ENCODE measurements at regions not wholly inside any gene's neighbourhood (a gene's known extent, or its start where the extent isn't known, plus 50 kb on each side); places are given as distances from the start of the nearest gene placed in this dataset.

GRCh38 chr21:23706431-23706830 lies 1900.8 kb downstream of the MRPL39 start (continued):
- TF ChIP-seq CHD7 (IDR thresholded peaks at IDR 0.05; ENCODE audit: insufficient replicate concordance, low read length), result no peak
- TF ChIP-seq ASH2L (IDR thresholded peaks at IDR 0.05; ENCODE audit: low read length), result no peak
- no peak for TF ChIP-seq GTF2F1 (IDR thresholded peaks at IDR 0.05; ENCODE audit: borderline replicate concordance, low read depth, low read length)
- no peak for TF ChIP-seq SUZ12 (IDR thresholded peaks at IDR 0.05; ENCODE audit: low read length)
- no peak for TF ChIP-seq YY1 (IDR thresholded peaks at IDR 0.05; ENCODE audit: low read depth, low read length)
- no peak for TF ChIP-seq CREB1 (IDR thresholded peaks at IDR 0.05)
- TF ChIP-seq E2F6 (IDR thresholded peaks at IDR 0.05), result no peak
